ENCODE measurements at regions not wholly inside any gene's neighbourhood (a gene's known extent, or its start where the extent isn't known, plus 50 kb on each side); places are given as distances from the start of the nearest gene placed in this dataset.
"Not testable (repeated sequence)": the region's sequence is repeated elsewhere in the genome, so short reads cannot be mapped to it uniquely, and the experiment has no call there.

GRCh38 chr10:78408671-78409472 is 375.2 kb downstream of the RPS24 start:
- DNase-seq (ENCODE audit: low spot score) = peak; percentile 88

GRCh38 chr10:78410046-78410965 is 376.6 kb downstream of the RPS24 start:
- peak; percentile 47 for DNase-seq (ENCODE audit: low spot score)

- DNase-seq (ENCODE audit: low spot score) = peak; percentile 37
Observed at GRCh38 chr10:78411716-78412115, 378.1 kb downstream of the RPS24 start.

GRCh38 chr10:78412605-78413004 is 378.9 kb downstream of the RPS24 start:
- no peak for DNase-seq (ENCODE audit: low spot score)

- peak; percentile 81 for DNase-seq (ENCODE audit: low spot score)
Observed at GRCh38 chr10:78413076-78414055, 379.7 kb downstream of the RPS24 start.

- peak; percentile 35 for DNase-seq (ENCODE audit: low spot score)
Observed at GRCh38 chr10:78414380-78414779, 380.7 kb downstream of the RPS24 start.

GRCh38 chr10:78415111-78415510 is 381.4 kb downstream of the RPS24 start:
- DNase-seq (ENCODE audit: low spot score) = no peak

- DNase-seq (ENCODE audit: low spot score) = no peak
Observed at GRCh38 chr10:78416031-78417011, 382.7 kb downstream of the RPS24 start.

GRCh38 chr10:78417425-78418370 is 384.0 kb downstream of the RPS24 start:
- peak; percentile 72 for DNase-seq (ENCODE audit: low spot score)

GRCh38 chr10:78419481-78420265 is 386.0 kb downstream of the RPS24 start:
- peak; percentile 68 for DNase-seq (ENCODE audit: low spot score)

- peak; percentile 67 for DNase-seq (ENCODE audit: low spot score)
Observed at GRCh38 chr10:78420946-78421735, 387.5 kb downstream of the RPS24 start.

GRCh38 chr10:78424050-78424449 is 390.4 kb downstream of the RPS24 start:
- DNase-seq (ENCODE audit: low spot score) = not testable (repeated sequence)

GRCh38 chr10:78424723-78425122 is 391.1 kb downstream of the RPS24 start:
- no peak for DNase-seq (ENCODE audit: low spot score)

- DNase-seq (ENCODE audit: low spot score) = no peak
Observed at GRCh38 chr10:78426181-78426580, 392.5 kb downstream of the RPS24 start.

- DNase-seq (ENCODE audit: low spot score) = no peak
Observed at GRCh38 chr10:78427497-78428031, 393.9 kb downstream of the RPS24 start.

- DNase-seq (ENCODE audit: low spot score) = no peak
Observed at GRCh38 chr10:78428579-78428978, 394.9 kb downstream of the RPS24 start.

GRCh38 chr10:78429984-78430383 is 396.3 kb downstream of the RPS24 start:
- DNase-seq (ENCODE audit: low spot score) = no peak
